ENCODE measurements at regions not wholly inside any gene's neighbourhood (a gene's known extent, or its start where the extent isn't known, plus 50 kb on each side); places are given as distances from the start of the nearest gene placed in this dataset.
"Not testable (repeated sequence)": the region's sequence is repeated elsewhere in the genome, so short reads cannot be mapped to it uniquely, and the experiment has no call there.

DNA sequence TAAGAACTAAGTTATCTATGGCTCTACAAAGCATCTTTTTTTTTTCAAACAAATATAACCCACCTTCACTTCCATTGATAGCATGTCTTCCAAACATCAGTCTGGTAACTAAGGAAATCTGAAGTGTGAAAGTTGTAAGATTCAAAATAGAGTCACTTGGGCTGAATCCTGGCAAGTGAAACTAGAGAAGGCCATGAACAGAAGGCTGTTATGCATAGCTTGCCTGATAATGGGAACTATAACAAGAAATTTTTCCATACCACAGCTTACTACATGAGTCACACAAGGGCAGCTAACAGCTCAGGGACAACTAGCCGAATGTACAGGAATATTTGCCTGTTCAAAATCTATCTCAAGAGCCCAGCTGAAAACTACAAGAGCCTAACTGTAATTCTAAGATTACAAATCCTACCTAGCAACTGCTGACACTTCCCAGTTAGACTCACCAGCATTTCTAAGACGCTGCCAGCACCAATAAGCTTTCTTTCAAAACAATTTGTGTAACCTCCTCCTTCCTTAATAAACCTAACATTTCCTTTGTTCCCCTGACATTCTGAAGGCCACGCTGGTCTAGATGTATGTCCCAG lies 1066.5 kb downstream of the PLOD2 start:
- Histone ChIP-seq H3K4me1 (ENCODE audit: control insufficient read depth, extremely low read depth, insufficient read depth, low read length) (no peaks in the 10 kb centered on the region), H3K36me3 (ENCODE audit: control insufficient read depth in 2 of 2, extremely low read depth in 1 of 2, insufficient read depth in 2 of 2, low read length in 2 of 2) (no peaks in the 10 kb centered on the region), H2AFZ (ENCODE audit: control insufficient read depth, low read length) (no peak overlapping the region), H3K9ac (ENCODE audit: control insufficient read depth, extremely low read depth, insufficient read depth, low read length) (no peak overlapping the region), H3K27ac (ENCODE audit: control insufficient read depth, insufficient read depth, low read length) (no peak overlapping the region), H3K4me2 (ENCODE audit: control insufficient read depth, extremely low read depth, insufficient read depth, low read depth, low read length) (no peak overlapping the region), H3K4me3 (ENCODE audit: control insufficient read depth in 2 of 3, extremely low read depth in 1 of 3, insufficient read depth in 2 of 3, low read depth in 1 of 3, low read length in 3 of 3) (no peak overlapping the region), H3K27me3 (ENCODE audit: control insufficient read depth, extremely low read depth, insufficient read depth, low read length) (no peaks in the 10 kb centered on the region), H3K9me1 (ENCODE audit: control insufficient read depth, extremely low read depth, insufficient read depth, low read length) (no peaks in the 10 kb centered on the region), H3K9me3 (ENCODE audit: control insufficient read depth, low read depth, low read length) (no peaks in the 10 kb centered on the region), H4K20me1 (ENCODE audit: control insufficient read depth, extremely low read depth, insufficient read depth, low read length) (no peaks in the 10 kb centered on the region), H3K79me2 (ENCODE audit: control insufficient read depth, insufficient read depth, low read length) (no peaks in the 10 kb centered on the region)
- no peak for DNase-seq (ENCODE audit: low read depth, low spot score)
- peak; percentile 67 for FAIRE-seq
- TF ChIP-seq EZH2 (IDR thresholded peaks at IDR 0.05; ENCODE audit: low read length), result no peak
- TF ChIP-seq, protein P1, sequence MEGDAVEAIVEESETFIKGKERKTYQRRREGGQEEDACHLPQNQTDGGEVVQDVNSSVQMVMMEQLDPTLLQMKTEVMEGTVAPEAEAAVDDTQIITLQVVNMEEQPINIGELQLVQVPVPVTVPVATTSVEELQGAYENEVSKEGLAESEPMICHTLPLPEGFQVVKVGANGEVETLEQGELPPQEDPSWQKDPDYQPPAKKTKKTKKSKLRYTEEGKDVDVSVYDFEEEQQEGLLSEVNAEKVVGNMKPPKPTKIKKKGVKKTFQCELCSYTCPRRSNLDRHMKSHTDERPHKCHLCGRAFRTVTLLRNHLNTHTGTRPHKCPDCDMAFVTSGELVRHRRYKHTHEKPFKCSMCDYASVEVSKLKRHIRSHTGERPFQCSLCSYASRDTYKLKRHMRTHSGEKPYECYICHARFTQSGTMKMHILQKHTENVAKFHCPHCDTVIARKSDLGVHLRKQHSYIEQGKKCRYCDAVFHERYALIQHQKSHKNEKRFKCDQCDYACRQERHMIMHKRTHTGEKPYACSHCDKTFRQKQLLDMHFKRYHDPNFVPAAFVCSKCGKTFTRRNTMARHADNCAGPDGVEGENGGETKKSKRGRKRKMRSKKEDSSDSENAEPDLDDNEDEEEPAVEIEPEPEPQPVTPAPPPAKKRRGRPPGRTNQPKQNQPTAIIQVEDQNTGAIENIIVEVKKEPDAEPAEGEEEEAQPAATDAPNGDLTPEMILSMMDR (optimal IDR thresholded peaks at IDR 0.05 in 1 of 3, IDR thresholded peaks at IDR 0.05 in 1 of 3, conservative IDR thresholded peaks at IDR 0.05 in 1 of 3; ENCODE audit: extremely low read depth in 1 of 3, insufficient read depth in 2 of 3, low read length in 3 of 3), result no peak
- dilution Hi-C loops (cut with MboI; ENCODE audit: extremely low pct_ligation_motif_present, low sequenced_read_pairs), result no loop called here

DNA sequence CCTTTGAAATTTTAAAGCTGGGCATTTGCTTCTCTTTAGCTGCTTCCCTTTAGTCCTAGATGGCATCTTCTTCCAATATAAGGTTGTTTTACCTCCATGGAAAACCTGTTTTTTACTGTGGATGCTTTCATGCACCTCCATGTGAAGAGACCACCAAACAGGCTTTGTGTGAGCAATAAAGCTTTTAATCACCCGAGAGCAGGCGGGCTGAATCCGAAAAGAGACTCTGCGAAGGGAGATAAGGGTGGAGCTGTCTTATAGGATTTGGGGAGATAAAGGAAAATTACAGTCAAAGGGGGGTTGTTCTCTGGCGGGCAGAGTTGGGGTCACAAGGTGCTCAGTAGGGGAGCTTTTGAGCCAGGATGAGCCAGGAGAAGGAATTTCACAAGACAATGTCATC lies 1049.8 kb downstream of the PLOD2 start:
- H2AFZ ChIP-seq (ENCODE audit: control insufficient read depth, low read length); H3K9ac ChIP-seq (ENCODE audit: control insufficient read depth, extremely low read depth, insufficient read depth, low read length); H3K79me2 ChIP-seq (ENCODE audit: control insufficient read depth, insufficient read depth, low read length); H3K27me3 ChIP-seq (ENCODE audit: control insufficient read depth, extremely low read depth, insufficient read depth, low read length); dilution Hi-C loops (cut with MboI; ENCODE audit: extremely low pct_ligation_motif_present, low sequenced_read_pairs); H3K4me3 ChIP-seq (ENCODE audit: control insufficient read depth in 2 of 3, extremely low read depth in 1 of 3, insufficient read depth in 2 of 3, low read depth in 1 of 3, low read length in 3 of 3); H3K4me1 ChIP-seq (ENCODE audit: control insufficient read depth, extremely low read depth, insufficient read depth, low read length); DNase-seq (ENCODE audit: low read depth, low spot score); H3K4me2 ChIP-seq (ENCODE audit: control insufficient read depth, extremely low read depth, insufficient read depth, low read depth, low read length); H3K36me3 ChIP-seq (ENCODE audit: control insufficient read depth in 2 of 2, extremely low read depth in 1 of 2, insufficient read depth in 2 of 2, low read length in 2 of 2); H3K9me3 ChIP-seq (ENCODE audit: control insufficient read depth, low read depth, low read length); H3K27ac ChIP-seq (ENCODE audit: control insufficient read depth, insufficient read depth, low read length); H3K9me1 ChIP-seq (ENCODE audit: control insufficient read depth, extremely low read depth, insufficient read depth, low read length); FAIRE-seq; H4K20me1 ChIP-seq (ENCODE audit: control insufficient read depth, extremely low read depth, insufficient read depth, low read length): not testable (repeated sequence)

DNA sequence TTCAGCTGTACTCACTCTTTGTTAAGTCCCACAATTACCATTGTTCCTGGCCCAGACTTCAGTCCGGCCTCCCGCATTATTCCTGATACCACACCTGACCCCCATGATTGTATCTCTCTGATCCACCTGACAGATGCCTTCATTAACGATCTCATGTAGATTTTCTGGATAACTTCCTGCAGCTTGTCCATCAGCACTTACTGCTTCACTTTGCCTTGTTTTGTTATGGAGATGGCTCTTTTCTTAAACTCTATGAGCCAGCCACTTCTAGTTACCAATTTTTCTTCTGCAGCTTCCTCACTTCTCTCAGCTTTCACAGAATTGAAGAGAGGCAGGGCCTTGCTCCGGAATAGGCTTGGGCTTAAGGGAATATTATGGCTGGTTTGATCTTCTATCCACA lies 1044.2 kb downstream of the PLOD2 start:
- Histone ChIP-seq H3K4me1 (ENCODE audit: control insufficient read depth, extremely low read depth, insufficient read depth, low read length) (no peaks in the 10 kb centered on the region), H3K9ac (ENCODE audit: control insufficient read depth, extremely low read depth, insufficient read depth, low read length) (no peak overlapping the region), H3K36me3 (ENCODE audit: control insufficient read depth in 2 of 2, extremely low read depth in 1 of 2, insufficient read depth in 2 of 2, low read length in 2 of 2) (no peaks in the 10 kb centered on the region), H3K4me3 (ENCODE audit: control insufficient read depth in 2 of 3, extremely low read depth in 1 of 3, insufficient read depth in 2 of 3, low read depth in 1 of 3, low read length in 3 of 3) (no peak overlapping the region), H2AFZ (ENCODE audit: control insufficient read depth, low read length) (no peak overlapping the region), H3K27me3 (ENCODE audit: control insufficient read depth, extremely low read depth, insufficient read depth, low read length) (no peaks in the 10 kb centered on the region), H4K20me1 (ENCODE audit: control insufficient read depth, extremely low read depth, insufficient read depth, low read length) (no peaks in the 10 kb centered on the region), H3K79me2 (ENCODE audit: control insufficient read depth, insufficient read depth, low read length) (no peaks in the 10 kb centered on the region), H3K27ac (ENCODE audit: control insufficient read depth, insufficient read depth, low read length) (no peak overlapping the region), H3K9me3 (ENCODE audit: control insufficient read depth, low read depth, low read length) (no peaks in the 10 kb centered on the region), H3K9me1 (ENCODE audit: control insufficient read depth, extremely low read depth, insufficient read depth, low read length) (no peaks in the 10 kb centered on the region), H3K4me2 (ENCODE audit: control insufficient read depth, extremely low read depth, insufficient read depth, low read depth, low read length) (no peak overlapping the region)
- TF ChIP-seq, protein P1 (optimal IDR thresholded peaks at IDR 0.05 in 1 of 3, IDR thresholded peaks at IDR 0.05 in 1 of 3, conservative IDR thresholded peaks at IDR 0.05 in 1 of 3; ENCODE audit: extremely low read depth in 1 of 3, insufficient read depth in 2 of 3, low read length in 3 of 3), result no peak
- DNase-seq (ENCODE audit: low read depth, low spot score) (no peak), FAIRE-seq (no peak)
- dilution Hi-C loops (cut with MboI; ENCODE audit: extremely low pct_ligation_motif_present, low sequenced_read_pairs), result no loop called here
